ENCODE measurements at regions not wholly inside any gene's neighbourhood (a gene's known extent, or its start where the extent isn't known, plus 50 kb on each side); places are given as distances from the start of the nearest gene placed in this dataset.

DNA sequence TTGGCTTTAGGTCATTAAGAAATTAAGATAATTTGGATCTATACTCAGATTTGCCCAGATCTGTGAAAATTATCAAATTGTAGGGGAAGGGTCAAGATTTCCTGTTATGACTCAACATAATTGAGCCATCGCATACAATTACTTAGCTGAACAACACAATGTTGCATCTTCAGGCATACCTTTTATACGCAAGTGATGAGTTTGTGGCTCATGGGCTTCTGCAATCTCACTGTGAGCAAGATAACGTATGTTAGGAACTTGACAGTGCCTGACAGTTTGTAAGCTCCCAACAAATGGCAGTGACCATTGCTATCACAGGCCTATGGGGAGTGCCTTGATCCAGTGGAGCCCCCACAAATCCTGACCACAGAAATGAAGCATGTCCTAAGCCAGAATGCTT lies 199.7 kb downstream of the BCAT1 start:
- TF ChIP-seq, protein P1, sequence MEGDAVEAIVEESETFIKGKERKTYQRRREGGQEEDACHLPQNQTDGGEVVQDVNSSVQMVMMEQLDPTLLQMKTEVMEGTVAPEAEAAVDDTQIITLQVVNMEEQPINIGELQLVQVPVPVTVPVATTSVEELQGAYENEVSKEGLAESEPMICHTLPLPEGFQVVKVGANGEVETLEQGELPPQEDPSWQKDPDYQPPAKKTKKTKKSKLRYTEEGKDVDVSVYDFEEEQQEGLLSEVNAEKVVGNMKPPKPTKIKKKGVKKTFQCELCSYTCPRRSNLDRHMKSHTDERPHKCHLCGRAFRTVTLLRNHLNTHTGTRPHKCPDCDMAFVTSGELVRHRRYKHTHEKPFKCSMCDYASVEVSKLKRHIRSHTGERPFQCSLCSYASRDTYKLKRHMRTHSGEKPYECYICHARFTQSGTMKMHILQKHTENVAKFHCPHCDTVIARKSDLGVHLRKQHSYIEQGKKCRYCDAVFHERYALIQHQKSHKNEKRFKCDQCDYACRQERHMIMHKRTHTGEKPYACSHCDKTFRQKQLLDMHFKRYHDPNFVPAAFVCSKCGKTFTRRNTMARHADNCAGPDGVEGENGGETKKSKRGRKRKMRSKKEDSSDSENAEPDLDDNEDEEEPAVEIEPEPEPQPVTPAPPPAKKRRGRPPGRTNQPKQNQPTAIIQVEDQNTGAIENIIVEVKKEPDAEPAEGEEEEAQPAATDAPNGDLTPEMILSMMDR (IDR thresholded peaks at IDR 0.05) = no peak
- no peak for TF ChIP-seq EZH2phosphoT487 (IDR thresholded peaks at IDR 0.05)

Data from neural progenitor cell (in vitro differentiated cells).